ENCODE measurements at regions not wholly inside any gene's neighbourhood (a gene's known extent, or its start where the extent isn't known, plus 50 kb on each side); places are given as distances from the start of the nearest gene placed in this dataset.
"Not testable (repeated sequence)": the region's sequence is repeated elsewhere in the genome, so short reads cannot be mapped to it uniquely, and the experiment has no call there.

DNA sequence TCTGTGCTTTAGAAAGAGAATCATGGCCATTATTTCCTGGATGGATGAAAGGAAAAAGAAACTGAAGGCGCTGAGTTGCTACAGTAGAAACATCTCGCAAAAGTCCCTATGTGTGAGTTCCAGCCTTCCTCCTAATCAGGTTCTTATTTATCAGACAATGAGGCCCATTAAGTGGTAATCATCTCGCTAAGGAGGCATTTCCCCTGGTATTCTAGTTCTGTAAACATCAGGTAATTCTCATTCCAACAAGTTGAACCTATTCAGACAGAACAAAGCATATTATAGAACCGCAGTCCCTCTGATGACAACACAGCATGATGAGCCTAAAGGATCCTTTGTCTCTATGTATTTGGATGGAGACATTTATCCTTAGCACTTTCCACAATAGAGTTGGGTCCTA is 205.7 kb upstream of the MAOA start:
- WGBS (ENCODE audit: insufficient coverage), result no CpG with 5 or more reads among the region's 4 CpGs
- no peaks in the 10 kb centered on the region for H3K36me3 ChIP-seq (replicated peaks in 1 of 2; ENCODE audit: control extremely low read depth in 1 of 2, control insufficient read depth in 1 of 2, extremely low read depth in 1 of 2, insufficient read depth in 2 of 2, low read length in 1 of 2)
- Mint-ChIP-seq H3K4me1 (no peaks in the 10 kb centered on the region), H3K27me3 (no peaks in the 10 kb centered on the region), H3K27ac (no peak overlapping the region), H3K9me3 (ENCODE audit: insufficient read depth) (peaks cover 9% of the 10 kb centered on the region), H3K4me3 (no peak overlapping the region)
- H3K9ac ChIP-seq (ENCODE audit: low read length), result no peak overlapping the region
- H3K4me2 ChIP-seq (replicated peaks; ENCODE audit: low read depth, low read length, poor library complexity, severe bottlenecking), result no peak overlapping the region
- H3K4me1 ChIP-seq (ENCODE audit: control insufficient read depth in 2 of 2, insufficient read depth in 2 of 2, low read length in 2 of 2), result no peaks in the 10 kb centered on the region
- TF ChIP-seq EZH2 (IDR thresholded peaks at IDR 0.05; ENCODE audit: borderline replicate concordance, insufficient read depth, low read depth, low read length, poor library complexity, severe bottlenecking), result no peak
- TF ChIP-seq, protein P1, sequence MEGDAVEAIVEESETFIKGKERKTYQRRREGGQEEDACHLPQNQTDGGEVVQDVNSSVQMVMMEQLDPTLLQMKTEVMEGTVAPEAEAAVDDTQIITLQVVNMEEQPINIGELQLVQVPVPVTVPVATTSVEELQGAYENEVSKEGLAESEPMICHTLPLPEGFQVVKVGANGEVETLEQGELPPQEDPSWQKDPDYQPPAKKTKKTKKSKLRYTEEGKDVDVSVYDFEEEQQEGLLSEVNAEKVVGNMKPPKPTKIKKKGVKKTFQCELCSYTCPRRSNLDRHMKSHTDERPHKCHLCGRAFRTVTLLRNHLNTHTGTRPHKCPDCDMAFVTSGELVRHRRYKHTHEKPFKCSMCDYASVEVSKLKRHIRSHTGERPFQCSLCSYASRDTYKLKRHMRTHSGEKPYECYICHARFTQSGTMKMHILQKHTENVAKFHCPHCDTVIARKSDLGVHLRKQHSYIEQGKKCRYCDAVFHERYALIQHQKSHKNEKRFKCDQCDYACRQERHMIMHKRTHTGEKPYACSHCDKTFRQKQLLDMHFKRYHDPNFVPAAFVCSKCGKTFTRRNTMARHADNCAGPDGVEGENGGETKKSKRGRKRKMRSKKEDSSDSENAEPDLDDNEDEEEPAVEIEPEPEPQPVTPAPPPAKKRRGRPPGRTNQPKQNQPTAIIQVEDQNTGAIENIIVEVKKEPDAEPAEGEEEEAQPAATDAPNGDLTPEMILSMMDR (IDR thresholded peaks at IDR 0.05), result no peak
- CTCF ChIA-PET, result no interaction called here
- intact Hi-C loops (cut with micrococcal nuclease), result no loop called here
- DNase-seq (no peak), ATAC-seq (ENCODE audit: low read depth) (no peak)
- H3K27ac ChIP-seq (ENCODE audit: low read length in 2 of 2), result no peak overlapping the region
- H3K79me2 ChIP-seq (ENCODE audit: control insufficient read depth, insufficient read depth, low read length), result no peaks in the 10 kb centered on the region
- no peak overlapping the region for H2AFZ ChIP-seq (ENCODE audit: insufficient read depth, low read depth, low read length, poor library complexity, severe bottlenecking)
- peaks cover 4 to 17% (median 13%) of the 10 kb centered on the region in 3 donors for H3K9me3 ChIP-seq (ENCODE audit: control extremely low read depth in 1 of 3, control insufficient read depth in 2 of 3, insufficient read depth in 1 of 3, low read length in 2 of 3)
- H3K27me3 ChIP-seq (replicated peaks in 1 of 4; ENCODE audit: control extremely low read depth in 1 of 4, control insufficient read depth in 3 of 4, insufficient read depth in 4 of 4, low read length in 3 of 4), result no peaks in the 10 kb centered on the region
- H4K20me1 ChIP-seq (ENCODE audit: control insufficient read depth, insufficient read depth, low read length, poor library complexity, severe bottlenecking), result no peaks in the 10 kb centered on the region
- POLR2A ChIA-PET, result no interaction called here
- H3K4me3 ChIP-seq (ENCODE audit: control extremely low read depth in 1 of 5, extremely low read depth in 1 of 5, insufficient read depth in 1 of 5, low read depth in 2 of 5, low read length in 4 of 5), result no peak overlapping the region

DNA sequence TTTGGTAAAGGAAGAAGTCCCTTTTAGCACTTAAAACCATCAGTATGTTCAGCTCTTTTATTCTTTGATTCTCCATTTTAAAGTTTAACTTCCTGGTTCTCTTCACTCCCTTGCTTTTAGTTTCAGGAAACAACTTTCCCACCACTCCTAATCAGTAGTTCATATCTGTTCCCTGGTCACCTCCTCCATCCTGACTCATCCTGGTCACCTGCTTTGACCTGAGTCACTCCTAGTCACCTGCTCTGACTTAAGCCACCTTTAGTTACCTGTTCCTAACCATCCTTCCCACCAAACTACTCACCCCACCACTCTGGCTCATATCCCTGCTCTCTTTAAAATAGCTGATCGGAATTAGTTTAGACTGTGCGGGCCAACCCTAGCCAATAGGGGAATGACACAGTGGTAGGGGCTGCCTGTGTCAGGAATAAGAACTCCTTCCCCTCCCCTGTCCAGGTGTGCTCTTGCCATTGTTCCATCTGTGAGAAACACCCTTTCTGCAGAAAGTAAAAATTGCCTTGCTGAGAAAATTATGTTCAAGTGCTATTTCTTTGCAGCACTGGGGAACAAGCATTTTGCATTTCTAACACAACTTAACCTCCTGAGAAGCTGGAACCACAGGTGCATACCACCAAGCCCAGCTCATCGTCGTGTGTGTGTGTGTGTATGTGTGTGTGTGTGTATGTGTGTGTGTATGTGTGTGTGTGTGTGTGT is 204.0 kb upstream of the MAOA start:
- POLR2A ChIA-PET; ATAC-seq (ENCODE audit: low read depth); intact Hi-C loops (cut with micrococcal nuclease); H3K4me2 ChIP-seq (replicated peaks; ENCODE audit: low read depth, low read length, poor library complexity, severe bottlenecking); H3K79me2 ChIP-seq (ENCODE audit: control insufficient read depth, insufficient read depth, low read length); H3K4me3 ChIP-seq (ENCODE audit: control extremely low read depth in 1 of 5, extremely low read depth in 1 of 5, insufficient read depth in 1 of 5, low read depth in 2 of 5, low read length in 4 of 5); H3K9ac ChIP-seq (ENCODE audit: low read length); H3K27ac Mint-ChIP-seq; H3K36me3 ChIP-seq (replicated peaks in 1 of 2; ENCODE audit: control extremely low read depth in 1 of 2, control insufficient read depth in 1 of 2, extremely low read depth in 1 of 2, insufficient read depth in 2 of 2, low read length in 1 of 2); H3K4me3 Mint-ChIP-seq; H3K27ac ChIP-seq (ENCODE audit: low read length in 2 of 2); H3K4me1 Mint-ChIP-seq; H3K27me3 Mint-ChIP-seq; H3K4me1 ChIP-seq (ENCODE audit: control insufficient read depth in 2 of 2, insufficient read depth in 2 of 2, low read length in 2 of 2); H4K20me1 ChIP-seq (ENCODE audit: control insufficient read depth, insufficient read depth, low read length, poor library complexity, severe bottlenecking); CTCF ChIA-PET; H3K9me3 Mint-ChIP-seq (ENCODE audit: insufficient read depth); H2AFZ ChIP-seq (ENCODE audit: insufficient read depth, low read depth, low read length, poor library complexity, severe bottlenecking); DNase-seq; H3K27me3 ChIP-seq (replicated peaks in 1 of 4; ENCODE audit: control extremely low read depth in 1 of 4, control insufficient read depth in 3 of 4, insufficient read depth in 4 of 4, low read length in 3 of 4): not testable (repeated sequence)
- peaks cover 4 to 17% (median 13%) of the 10 kb centered on the region in 3 donors for H3K9me3 ChIP-seq (ENCODE audit: control extremely low read depth in 1 of 3, control insufficient read depth in 2 of 3, insufficient read depth in 1 of 3, low read length in 2 of 3)
- WGBS (ENCODE audit: insufficient coverage), result no CpG with 5 or more reads among the region's 4 CpGs

Measured in B cell (primary cell).